Type B pancreatic cell (in vitro differentiated cells): ENCODE measurements at regions not wholly inside any gene's neighbourhood (a gene's known extent, or its start where the extent isn't known, plus 50 kb on each side); places are given as distances from the start of the nearest gene placed in this dataset.

Experiments used
- DNase-seq: peaks from one replicate; pipeline ENCODE4 v3.0.0; 2021; ENCODE audit warnings: mixed read lengths; ENCODE audit not compliant: unreplicated experiment; ENCODE audit errors: extremely low spot score
- H3K27ac Mint-ChIP-seq: 2 replicates; pipeline ENCODE4 v1.8.0; 2021; ENCODE audit warnings: mild to moderate bottlenecking, mixed read lengths
- H3K27me3 Mint-ChIP-seq: 2 replicates; pipeline ENCODE4 v1.8.0; 2021; ENCODE audit warnings: mixed read lengths
- H3K36me3 Mint-ChIP-seq: 2 replicates; pipeline ENCODE4 v1.8.0; 2021; ENCODE audit warnings: mixed read lengths
- H3K4me1 Mint-ChIP-seq: one replicate; pipeline ENCODE4 v1.8.0; 2021; ENCODE audit warnings: mixed read lengths; ENCODE audit not compliant: unreplicated experiment
- H3K4me3 Mint-ChIP-seq: 2 replicates; pipeline ENCODE4 v1.8.0; 2021; ENCODE audit warnings: mild to moderate bottlenecking, mixed read lengths
- H3K9me3 Mint-ChIP-seq: 2 replicates; pipeline ENCODE4 v1.8.0; 2021; ENCODE audit warnings: mixed read lengths
- CTCF ChIP-seq: fragments of 200-600 bp; sonication (generic); conservative IDR thresholded peaks from 2 replicates; pipeline ENCODE4 v1.5.0; 2021; ENCODE audit warnings: antibody characterized with exemption, mild to moderate bottlenecking

- peak; percentile 62 for DNase-seq
- no peaks in the 10 kb centered on the region for H3K36me3 Mint-ChIP-seq
- H3K27ac Mint-ChIP-seq, result no peak overlapping the region
These were observed 170.5 kb downstream of the VEGFA start for GRCh38 chr6:43940393-43941087.

GRCh38 chr6:43940071-43940392, 170.0 kb downstream of the VEGFA start:
- no peak for TF ChIP-seq CTCF
- no peaks in the 10 kb centered on the region for H3K9me3 Mint-ChIP-seq
- peak; percentile 66 for DNase-seq
- peaks cover 10% of the 10 kb centered on the region for H3K27me3 Mint-ChIP-seq
- no peaks in the 10 kb centered on the region for H3K36me3 Mint-ChIP-seq
- no peak overlapping the region for H3K27ac Mint-ChIP-seq
- H3K4me1 Mint-ChIP-seq, result peaks cover 26% of the 10 kb centered on the region
- no peak overlapping the region for H3K4me3 Mint-ChIP-seq

More at GRCh38 chr6:43940393-43941087, 170.5 kb downstream of the VEGFA start:
- peaks cover 21% of the 10 kb centered on the region for H3K4me1 Mint-ChIP-seq
- TF ChIP-seq CTCF, result no peak
- peaks cover 10% of the 10 kb centered on the region for H3K27me3 Mint-ChIP-seq
- H3K9me3 Mint-ChIP-seq, result no peaks in the 10 kb centered on the region
- H3K4me3 Mint-ChIP-seq, result no peak overlapping the region

GRCh38 chr6:43939281-43940070, 169.5 kb downstream of the VEGFA start:
- H3K9me3 Mint-ChIP-seq, result no peaks in the 10 kb centered on the region
- no peak for TF ChIP-seq CTCF
- peak; percentile 67 for DNase-seq
- H3K4me3 Mint-ChIP-seq, result no peak overlapping the region
- H3K36me3 Mint-ChIP-seq, result no peaks in the 10 kb centered on the region
- no peak overlapping the region for H3K27ac Mint-ChIP-seq
- peaks cover 10% of the 10 kb centered on the region for H3K27me3 Mint-ChIP-seq
- H3K4me1 Mint-ChIP-seq, result peaks cover 27% of the 10 kb centered on the region

- DNase-seq, result peak; percentile 39
- Mint-ChIP-seq H3K4me1 (peaks cover 38% of the 10 kb centered on the region), H3K27me3 (peaks cover 10% of the 10 kb centered on the region), H3K36me3 (no peaks in the 10 kb centered on the region), H3K27ac (peak overlapping the region; percentile 19), H3K9me3 (no peaks in the 10 kb centered on the region), H3K4me3 (no peak overlapping the region)
- TF ChIP-seq CTCF, result no peak
These were observed 168.4 kb downstream of the VEGFA start for GRCh38 chr6:43938178-43939105.

GRCh38 chr6:43937236-43938177, 167.5 kb downstream of the VEGFA start:
- no peak for TF ChIP-seq CTCF
- no peaks in the 10 kb centered on the region for H3K36me3 Mint-ChIP-seq
- peaks cover 10% of the 10 kb centered on the region for H3K27me3 Mint-ChIP-seq
- peaks cover 47% of the 10 kb centered on the region for H3K4me1 Mint-ChIP-seq
- H3K9me3 Mint-ChIP-seq, result no peaks in the 10 kb centered on the region
- peak; percentile 61 for DNase-seq
- no peak overlapping the region for H3K27ac Mint-ChIP-seq
- H3K4me3 Mint-ChIP-seq, result no peak overlapping the region
